ENCODE measurements at regions not wholly inside any gene's neighbourhood (a gene's known extent, or its start where the extent isn't known, plus 50 kb on each side); places are given as distances from the start of the nearest gene placed in this dataset.
"Not testable (repeated sequence)": the region's sequence is repeated elsewhere in the genome, so short reads cannot be mapped to it uniquely, and the experiment has no call there.

- no peak overlapping the region for H3K4me3 ChIP-seq (ENCODE audit: low read depth, low read length)
- DNase-seq (ENCODE audit: low read depth): no peak
- no peak for TF ChIP-seq CTCF (conservative IDR thresholded peaks at IDR 0.05; ENCODE audit: low read depth, low read length)
These were observed 88.8 kb downstream of the MRM1 start for GRCh38 chr17:36690190-36690589.

- TF ChIP-seq CTCF (conservative IDR thresholded peaks at IDR 0.05; ENCODE audit: low read depth, low read length): no peak
- H3K4me3 ChIP-seq (ENCODE audit: low read depth, low read length): no peak overlapping the region
- DNase-seq (ENCODE audit: low read depth): no peak
These were observed 90.2 kb downstream of the MRM1 start for GRCh38 chr17:36691606-36692005.

GRCh38 chr17:36695082-36695481 lies 93.7 kb downstream of the MRM1 start:
- TF ChIP-seq CTCF (conservative IDR thresholded peaks at IDR 0.05; ENCODE audit: low read depth, low read length): no peak
- no peak for DNase-seq (ENCODE audit: low read depth)

GRCh38 chr17:36695710-36696109 lies 94.3 kb downstream of the MRM1 start:
- H3K4me3 ChIP-seq (ENCODE audit: low read depth, low read length); DNase-seq (ENCODE audit: low read depth): not testable (repeated sequence)

More at GRCh38 chr17:36695082-36695481, 93.7 kb downstream of the MRM1 start:
- no peak overlapping the region for H3K4me3 ChIP-seq (ENCODE audit: low read depth, low read length)

GRCh38 chr17:36696805-36697204 lies 95.4 kb downstream of the MRM1 start:
- no peak for DNase-seq (ENCODE audit: low read depth)
- no peak for TF ChIP-seq CTCF (conservative IDR thresholded peaks at IDR 0.05; ENCODE audit: low read depth, low read length)
- no peak overlapping the region for H3K4me3 ChIP-seq (ENCODE audit: low read depth, low read length)

- DNase-seq (ENCODE audit: low read depth): no peak
- H3K4me3 ChIP-seq (ENCODE audit: low read depth, low read length): no peak overlapping the region
- TF ChIP-seq CTCF (conservative IDR thresholded peaks at IDR 0.05; ENCODE audit: low read depth, low read length): no peak
These were observed 96.6 kb downstream of the MRM1 start for GRCh38 chr17:36697903-36698530.

GRCh38 chr17:36701429-36702099 lies 100.2 kb downstream of the MRM1 start:
- no peak for DNase-seq (ENCODE audit: low read depth)
- H3K4me3 ChIP-seq (ENCODE audit: low read depth, low read length): no peak overlapping the region
- no peak for TF ChIP-seq CTCF (conservative IDR thresholded peaks at IDR 0.05; ENCODE audit: low read depth, low read length)

Data from epithelial cell of proximal tubule (primary cell).